DOHH2 (cell line): ENCODE measurements at regions not wholly inside any gene's neighbourhood (a gene's known extent, or its start where the extent isn't known, plus 50 kb on each side); places are given as distances from the start of the nearest gene placed in this dataset.

Experiments
- CTCF ChIP-seq: fragments of 200-600 bp; sonication (generic); IDR thresholded peaks from one replicate; pipeline ENCODE4 v1.5.1; 2014; ENCODE audit warnings: antibody characterized with exemption, mild to moderate bottlenecking, low read depth, low read length; ENCODE audit not compliant: poor library complexity, severe bottlenecking
- EZH2phosphoT487 ChIP-seq: fragments of 200-600 bp; sonication (generic); IDR thresholded peaks from 2 replicates; pipeline ENCODE4 v1.6.1; 2017; ENCODE audit warnings: borderline replicate concordance, mild to moderate bottlenecking, antibody characterized with exemption, low read length, moderate library complexity, mixed read lengths

GRCh38 chr10:2893158-2893845, 174.0 kb upstream of the PFKP start:
- TF ChIP-seq CTCF (no peak), EZH2phosphoT487 (no peak)
